AG09309 (cell line): ENCODE measurements at regions not wholly inside any gene's neighbourhood (a gene's known extent, or its start where the extent isn't known, plus 50 kb on each side); places are given as distances from the start of the nearest gene placed in this dataset.

ENCODE experiments used
- DNase-seq: peaks from one replicate; pipeline ENCODE4 v3.0.0-alpha.2; 2010; ENCODE audit warnings: low read depth
- H3K4me3 ChIP-seq: 2 replicates; pipeline ENCODE4 v1.5.1; 2011; ENCODE audit warnings: mild to moderate bottlenecking, low read depth, low read length, moderate library complexity; ENCODE audit not compliant: control insufficient read depth
- CTCF ChIP-seq: IDR thresholded peaks from 2 replicates; pipeline ENCODE4 v1.5.1; 2011; ENCODE audit warnings: mild to moderate bottlenecking, low read depth, low read length, inconsistent platforms; ENCODE audit not compliant: insufficient read depth, control insufficient read depth; ENCODE audit errors: missing control alignments

- DNase-seq: no peak
- TF ChIP-seq CTCF: no peak
- no peak overlapping the region for H3K4me3 ChIP-seq
These were observed 170.2 kb upstream of the HMHB1 start for GRCh38 chr5:143641549-143642355.

GRCh38 chr5:143638654-143639053 is 173.3 kb upstream of the HMHB1 start:
- no peak for TF ChIP-seq CTCF
- H3K4me3 ChIP-seq: no peak overlapping the region
- DNase-seq: no peak

GRCh38 chr5:143636931-143637528 is 174.9 kb upstream of the HMHB1 start:
- H3K4me3 ChIP-seq: no peak overlapping the region
- DNase-seq: no peak
- TF ChIP-seq CTCF: no peak

GRCh38 chr5:143635888-143636287 is 176.1 kb upstream of the HMHB1 start:
- no peak for TF ChIP-seq CTCF

GRCh38 chr5:143635146-143635752 is 176.7 kb upstream of the HMHB1 start:
- DNase-seq: no peak
- no peak overlapping the region for H3K4me3 ChIP-seq

More at GRCh38 chr5:143635888-143636287, 176.1 kb upstream of the HMHB1 start:
- DNase-seq: no peak
- H3K4me3 ChIP-seq: no peak overlapping the region

GRCh38 chr5:143634689-143635088 is 177.3 kb upstream of the HMHB1 start:
- TF ChIP-seq CTCF: no peak
- no peak overlapping the region for H3K4me3 ChIP-seq
- no peak for DNase-seq

More at GRCh38 chr5:143635146-143635752, 176.7 kb upstream of the HMHB1 start:
- TF ChIP-seq CTCF: no peak
